ENCODE measurements at regions not wholly inside any gene's neighbourhood (a gene's known extent, or its start where the extent isn't known, plus 50 kb on each side); places are given as distances from the start of the nearest gene placed in this dataset.

- TF ChIP-seq POLR2A (IDR thresholded peaks at IDR 0.05) (no peak), POLR2AphosphoS5 (IDR thresholded peaks at IDR 0.05) (no peak), CTCF (IDR thresholded peaks at IDR 0.05) (no peak)
- H3K9me3 ChIP-seq = peaks cover 9 to 19% of the 10 kb centered on the region in 2 donors
Observed at GRCh38 chrX:25125483-25125882, 109.7 kb upstream of the ARX start.

GRCh38 chrX:25124391-25124790 is 108.6 kb upstream of the ARX start:
- no peak overlapping the region for H3K27ac ChIP-seq
- H3K36me3 ChIP-seq = no peaks in the 10 kb centered on the region
- peaks cover 9 to 19% of the 10 kb centered on the region in 2 donors for H3K9me3 ChIP-seq
- H3K27me3 ChIP-seq = peaks cover 0 to 16% of the 10 kb centered on the region in 2 donors
- no peaks in the 10 kb centered on the region for H3K4me1 ChIP-seq
- intact Hi-C loops (cut with DNase I; ENCODE audit: low total_unique reads) = no loop called here
- no peak overlapping the region for H3K4me3 ChIP-seq
- TF ChIP-seq POLR2A (IDR thresholded peaks at IDR 0.05) (no peak), CTCF (IDR thresholded peaks at IDR 0.05) (no peak), POLR2AphosphoS5 (IDR thresholded peaks at IDR 0.05) (no peak)
- DNase-seq (ENCODE audit: low spot score in 2 of 2) = no peak

More at GRCh38 chrX:25125483-25125882, 109.7 kb upstream of the ARX start:
- Histone ChIP-seq H3K27me3 (peaks cover 0 to 16% of the 10 kb centered on the region in 2 donors), H3K4me3 (no peak overlapping the region), H3K4me1 (no peaks in the 10 kb centered on the region), H3K36me3 (no peaks in the 10 kb centered on the region), H3K27ac (no peak overlapping the region)
- no peak for DNase-seq (ENCODE audit: low spot score in 2 of 2)
- intact Hi-C loops (cut with DNase I; ENCODE audit: low total_unique reads) = no loop called here

GRCh38 chrX:25112156-25112555 is 96.4 kb upstream of the ARX start:
- Histone ChIP-seq H3K27me3 (no peaks in the 10 kb centered on the region), H3K4me1 (no peaks in the 10 kb centered on the region), H3K9me3 (no peaks in the 10 kb centered on the region), H3K27ac (no peak overlapping the region), H3K36me3 (no peaks in the 10 kb centered on the region), H3K4me3 (no peak overlapping the region)
- intact Hi-C loops (cut with DNase I; ENCODE audit: low total_unique reads) = no loop called here
- no peak for DNase-seq (ENCODE audit: low spot score in 2 of 2)
- TF ChIP-seq POLR2AphosphoS5 (IDR thresholded peaks at IDR 0.05) (no peak), CTCF (IDR thresholded peaks at IDR 0.05) (no peak), POLR2A (IDR thresholded peaks at IDR 0.05) (no peak)

GRCh38 chrX:25108481-25108880 is 92.7 kb upstream of the ARX start:
- TF ChIP-seq CTCF (IDR thresholded peaks at IDR 0.05) (no peak), POLR2A (IDR thresholded peaks at IDR 0.05) (no peak), POLR2AphosphoS5 (IDR thresholded peaks at IDR 0.05) (no peak)
- Histone ChIP-seq H3K9me3 (no peaks in the 10 kb centered on the region), H3K36me3 (no peaks in the 10 kb centered on the region), H3K4me3 (no peak overlapping the region), H3K4me1 (no peaks in the 10 kb centered on the region), H3K27ac (no peak overlapping the region), H3K27me3 (peaks cover 0 to 4% of the 10 kb centered on the region in 2 donors)
- intact Hi-C loops (cut with DNase I; ENCODE audit: low total_unique reads) = no loop called here
- no peak for DNase-seq (ENCODE audit: low spot score in 2 of 2)

- H3K36me3 ChIP-seq = no peaks in the 10 kb centered on the region
- no peak for DNase-seq (ENCODE audit: low spot score in 2 of 2)
- intact Hi-C loops (cut with DNase I; ENCODE audit: low total_unique reads) = no loop called here
- H3K27ac ChIP-seq = no peak overlapping the region
- no peak overlapping the region for H3K4me3 ChIP-seq
- H3K9me3 ChIP-seq = no peaks in the 10 kb centered on the region
- peaks cover 0 to 5% of the 10 kb centered on the region in 2 donors for H3K27me3 ChIP-seq
- TF ChIP-seq POLR2AphosphoS5 (IDR thresholded peaks at IDR 0.05) (no peak), CTCF (IDR thresholded peaks at IDR 0.05) (no peak), POLR2A (IDR thresholded peaks at IDR 0.05) (no peak)
- H3K4me1 ChIP-seq = no peaks in the 10 kb centered on the region
Observed at GRCh38 chrX:25105221-25105620, 89.5 kb upstream of the ARX start.

Data from breast epithelium (tissue), 4 donors.